ENCODE measurements at regions not wholly inside any gene's neighbourhood (a gene's known extent, or its start where the extent isn't known, plus 50 kb on each side); places are given as distances from the start of the nearest gene placed in this dataset.

DNA sequence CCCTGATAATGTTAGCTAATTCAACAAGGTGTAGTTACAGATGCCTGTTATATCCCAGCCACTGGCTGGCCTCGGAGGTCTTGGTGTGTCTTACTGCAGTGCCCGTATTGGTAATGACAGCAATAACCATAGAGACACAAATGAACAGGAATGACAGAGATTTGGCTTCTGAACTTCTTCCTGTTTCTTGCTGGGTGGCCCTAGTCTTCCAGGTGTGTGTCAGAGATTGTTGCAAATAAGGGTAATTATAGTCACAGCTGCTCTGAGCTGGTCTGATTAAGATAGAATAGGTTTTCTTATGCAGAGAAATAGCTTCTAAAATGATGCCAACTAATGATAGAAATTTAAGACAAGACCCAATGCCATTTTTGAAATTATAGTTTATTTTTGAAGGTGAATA lies 64.1 kb upstream of the MAD2L1 start:
- TF ChIP-seq, protein P1, sequence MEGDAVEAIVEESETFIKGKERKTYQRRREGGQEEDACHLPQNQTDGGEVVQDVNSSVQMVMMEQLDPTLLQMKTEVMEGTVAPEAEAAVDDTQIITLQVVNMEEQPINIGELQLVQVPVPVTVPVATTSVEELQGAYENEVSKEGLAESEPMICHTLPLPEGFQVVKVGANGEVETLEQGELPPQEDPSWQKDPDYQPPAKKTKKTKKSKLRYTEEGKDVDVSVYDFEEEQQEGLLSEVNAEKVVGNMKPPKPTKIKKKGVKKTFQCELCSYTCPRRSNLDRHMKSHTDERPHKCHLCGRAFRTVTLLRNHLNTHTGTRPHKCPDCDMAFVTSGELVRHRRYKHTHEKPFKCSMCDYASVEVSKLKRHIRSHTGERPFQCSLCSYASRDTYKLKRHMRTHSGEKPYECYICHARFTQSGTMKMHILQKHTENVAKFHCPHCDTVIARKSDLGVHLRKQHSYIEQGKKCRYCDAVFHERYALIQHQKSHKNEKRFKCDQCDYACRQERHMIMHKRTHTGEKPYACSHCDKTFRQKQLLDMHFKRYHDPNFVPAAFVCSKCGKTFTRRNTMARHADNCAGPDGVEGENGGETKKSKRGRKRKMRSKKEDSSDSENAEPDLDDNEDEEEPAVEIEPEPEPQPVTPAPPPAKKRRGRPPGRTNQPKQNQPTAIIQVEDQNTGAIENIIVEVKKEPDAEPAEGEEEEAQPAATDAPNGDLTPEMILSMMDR (IDR thresholded peaks at IDR 0.05; ENCODE audit: unreplicated experiment): no peak
- Mint-ChIP-seq H3K4me1 (ENCODE audit: insufficient read depth, unreplicated experiment) (no peaks in the 10 kb centered on the region), H3K27ac (ENCODE audit: low read depth, unreplicated experiment) (no peak overlapping the region), H3K9me3 (ENCODE audit: unreplicated experiment) (no peaks in the 10 kb centered on the region), H3K27me3 (ENCODE audit: insufficient read depth, unreplicated experiment) (no peaks in the 10 kb centered on the region), H3K4me3 (ENCODE audit: unreplicated experiment) (no peak overlapping the region), H3K36me3 (ENCODE audit: insufficient read depth, unreplicated experiment) (no peaks in the 10 kb centered on the region)
- POLR2A ChIA-PET: no interaction called here
- no TSS peak for BruUV-seq (replicated peaks)
- DNase-seq (ENCODE audit: unreplicated experiment): no peak
- intact Hi-C loops (cut with micrococcal nuclease): no loop called here
- CTCF ChIA-PET: interaction anchor here (1.1 kb wide), 1 partner anchor 9 kb away, joined by 3 read pairs; no protein-coding TSS in a partner anchor

Measured in MCF 10A (cell line).